NCI-H748 (cell line): ENCODE measurements at regions not wholly inside any gene's neighbourhood (a gene's known extent, or its start where the extent isn't known, plus 50 kb on each side); places are given as distances from the start of the nearest gene placed in this dataset.
"Not testable (repeated sequence)": the region's sequence is repeated elsewhere in the genome, so short reads cannot be mapped to it uniquely, and the experiment has no call there.

Source experiments
- DNase-seq: peaks from one replicate; lab custom pipeline; 2025; ENCODE audit not compliant: unreplicated experiment; lab: John Stamatoyannopoulos, UW

GRCh38 chr22:44558671-44559070 is 60.6 kb upstream of the RTL6 start:
- DNase-seq: not testable (repeated sequence)

- not testable (repeated sequence) for DNase-seq
Observed at GRCh38 chr22:44557872-44558271, 59.8 kb upstream of the RTL6 start.

GRCh38 chr22:44557064-44557748 is 59.2 kb upstream of the RTL6 start:
- no peak for DNase-seq

GRCh38 chr22:44555597-44555996 is 57.6 kb upstream of the RTL6 start:
- DNase-seq: no peak

GRCh38 chr22:44555046-44555445 is 57.0 kb upstream of the RTL6 start:
- no peak for DNase-seq

- no peak for DNase-seq
Observed at GRCh38 chr22:44554411-44554810, 56.4 kb upstream of the RTL6 start.

GRCh38 chr22:44550711-44551491 is 52.9 kb upstream of the RTL6 start:
- no peak for DNase-seq

- no peak for DNase-seq
Observed at GRCh38 chr22:44549701-44550100, 51.7 kb upstream of the RTL6 start.

GRCh38 chr22:44548981-44549380 is 50.9 kb upstream of the RTL6 start:
- no peak for DNase-seq
